GM18517 (cell line): ENCODE measurements at regions not wholly inside any gene's neighbourhood (a gene's known extent, or its start where the extent isn't known, plus 50 kb on each side); places are given as distances from the start of the nearest gene placed in this dataset.

Experiments
- ATAC-seq: cut with Tn5 transposase; IDR thresholded peaks from one replicate; pipeline ENCODE4 v1.9.1; 2021; ENCODE audit warnings: mild to moderate bottlenecking, moderate library complexity; ENCODE audit not compliant: unreplicated experiment

DNA sequence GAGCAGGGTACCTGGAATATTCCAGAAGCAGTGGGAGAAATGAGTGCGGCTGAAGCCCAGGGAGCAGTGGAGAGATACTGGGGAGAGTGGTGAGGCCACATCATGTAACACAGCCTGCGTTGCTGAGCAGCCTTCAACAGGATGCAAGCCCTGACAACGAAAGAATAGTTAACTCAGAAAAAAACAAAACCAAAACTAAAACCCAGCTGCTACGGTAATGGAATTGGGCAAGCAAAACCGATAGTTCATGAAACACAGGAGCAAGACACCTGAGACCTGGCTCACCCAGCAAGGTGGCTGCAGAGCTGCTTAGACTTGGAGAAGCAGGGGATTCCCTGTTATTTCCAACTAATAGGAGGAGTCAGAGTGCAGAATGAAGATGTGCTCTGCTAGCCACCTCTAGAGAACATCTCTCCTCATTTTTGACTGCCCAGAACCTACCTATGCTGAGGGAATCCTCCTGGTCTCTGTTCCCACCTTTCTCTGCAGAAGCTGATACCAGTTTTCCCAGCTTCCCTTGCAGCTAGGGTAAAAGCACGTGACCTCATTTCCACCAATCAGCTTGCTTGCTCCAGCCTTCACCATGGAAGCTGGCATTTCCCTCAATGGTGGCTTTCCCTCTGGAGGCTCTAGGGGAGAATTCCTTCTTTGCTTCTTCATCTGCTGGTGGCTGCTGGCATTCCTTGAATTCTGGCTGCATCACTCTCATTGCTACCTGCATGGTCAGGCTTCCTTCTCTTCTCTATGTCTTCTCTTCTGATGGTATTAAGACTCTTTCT is 59.4 kb upstream of the XYLT1 start:
- peak; percentile 94 for ATAC-seq

- ATAC-seq, result no peak
Observed at GRCh38 chr16:17526956-17527937, 56.5 kb upstream of the XYLT1 start.

- no peak for ATAC-seq
Observed at GRCh38 chr16:17524656-17525055, 53.9 kb upstream of the XYLT1 start.

DNA sequence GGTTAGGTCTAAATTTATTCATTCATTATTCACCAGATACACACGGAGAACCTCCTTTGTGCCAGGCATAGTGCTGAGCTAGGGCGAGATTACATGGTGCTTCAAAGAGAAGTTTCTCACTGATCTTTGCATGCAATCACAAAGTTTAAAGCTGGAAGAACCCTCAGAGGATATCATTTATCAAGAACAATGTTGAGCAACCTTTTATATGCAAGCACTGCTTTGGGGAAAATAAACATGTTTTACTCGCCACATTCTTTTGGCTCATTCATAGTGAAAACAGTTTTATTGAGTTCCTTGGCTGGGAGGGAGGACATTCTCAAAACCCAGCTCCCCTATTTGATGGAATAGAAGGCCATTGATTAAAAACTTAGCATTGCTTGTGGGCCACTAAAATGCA is 49.8 kb upstream of the XYLT1 start:
- no peak for ATAC-seq
